ENCODE measurements at regions not wholly inside any gene's neighbourhood (a gene's known extent, or its start where the extent isn't known, plus 50 kb on each side); places are given as distances from the start of the nearest gene placed in this dataset.

DNA sequence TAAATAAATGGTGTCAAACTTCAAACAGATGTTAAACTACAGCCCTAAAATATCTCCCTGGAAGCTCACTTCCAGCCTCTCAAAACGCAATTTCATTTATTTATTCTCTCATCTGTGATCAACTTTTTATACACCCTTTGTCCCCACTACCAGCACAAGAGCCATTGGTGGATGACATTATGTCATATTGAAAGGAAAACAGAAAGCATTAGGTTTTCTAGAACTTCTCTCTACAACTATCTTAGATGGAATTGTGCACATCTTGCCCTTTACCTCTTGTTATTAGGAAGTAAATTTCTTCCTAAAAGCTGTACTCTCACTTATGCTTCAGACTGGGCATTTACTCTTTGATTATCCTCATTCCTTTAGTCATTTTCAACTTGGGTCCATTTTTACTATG is 771.2 kb upstream of the GJE1 start:
- TF ChIP-seq POLR2A (IDR thresholded peaks at IDR 0.05; ENCODE audit: extremely low read depth, insufficient read length) = no peak
- TF ChIP-seq, protein P1, sequence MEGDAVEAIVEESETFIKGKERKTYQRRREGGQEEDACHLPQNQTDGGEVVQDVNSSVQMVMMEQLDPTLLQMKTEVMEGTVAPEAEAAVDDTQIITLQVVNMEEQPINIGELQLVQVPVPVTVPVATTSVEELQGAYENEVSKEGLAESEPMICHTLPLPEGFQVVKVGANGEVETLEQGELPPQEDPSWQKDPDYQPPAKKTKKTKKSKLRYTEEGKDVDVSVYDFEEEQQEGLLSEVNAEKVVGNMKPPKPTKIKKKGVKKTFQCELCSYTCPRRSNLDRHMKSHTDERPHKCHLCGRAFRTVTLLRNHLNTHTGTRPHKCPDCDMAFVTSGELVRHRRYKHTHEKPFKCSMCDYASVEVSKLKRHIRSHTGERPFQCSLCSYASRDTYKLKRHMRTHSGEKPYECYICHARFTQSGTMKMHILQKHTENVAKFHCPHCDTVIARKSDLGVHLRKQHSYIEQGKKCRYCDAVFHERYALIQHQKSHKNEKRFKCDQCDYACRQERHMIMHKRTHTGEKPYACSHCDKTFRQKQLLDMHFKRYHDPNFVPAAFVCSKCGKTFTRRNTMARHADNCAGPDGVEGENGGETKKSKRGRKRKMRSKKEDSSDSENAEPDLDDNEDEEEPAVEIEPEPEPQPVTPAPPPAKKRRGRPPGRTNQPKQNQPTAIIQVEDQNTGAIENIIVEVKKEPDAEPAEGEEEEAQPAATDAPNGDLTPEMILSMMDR (IDR thresholded peaks at IDR 0.05; ENCODE audit: low read depth, low read length) = no peak
- TF ChIP-seq MYC (IDR thresholded peaks at IDR 0.05; ENCODE audit: low read depth, low read length) = no peak
- TF ChIP-seq, protein P2, sequence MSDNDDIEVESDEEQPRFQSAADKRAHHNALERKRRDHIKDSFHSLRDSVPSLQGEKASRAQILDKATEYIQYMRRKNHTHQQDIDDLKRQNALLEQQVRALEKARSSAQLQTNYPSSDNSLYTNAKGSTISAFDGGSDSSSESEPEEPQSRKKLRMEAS (IDR thresholded peaks at IDR 0.05; ENCODE audit: low read depth, low read length) = no peak
